ENCODE measurements at regions not wholly inside any gene's neighbourhood (a gene's known extent, or its start where the extent isn't known, plus 50 kb on each side); places are given as distances from the start of the nearest gene placed in this dataset.

GRCh38 chr13:27327633-27328032 is 57.0 kb downstream of the RASL11A start:
- no peaks in the 10 kb centered on the region for H3K4me1 ChIP-seq (ENCODE audit: insufficient read depth)
- H3K9me3 ChIP-seq = no peaks in the 10 kb centered on the region
- H3K27ac ChIP-seq = no peak overlapping the region
- 89 to 95% (median 90%) methylated on average over 5 of the region's 5 CpGs for WGBS, 3 donors
- no peaks in the 10 kb centered on the region for H3K36me3 ChIP-seq
- no peak for TF ChIP-seq CTCF (IDR thresholded peaks at IDR 0.05)
- no peak for TF ChIP-seq EP300 (IDR thresholded peaks at IDR 0.05)
- no peak overlapping the region for H3K4me3 ChIP-seq
- intact Hi-C loops (cut with DNase I) = no loop called here
- DNase-seq = no peak
- no peaks in the 10 kb centered on the region for H3K27me3 ChIP-seq

- TF ChIP-seq EP300 (IDR thresholded peaks at IDR 0.05) (no peak), POLR2A (IDR thresholded peaks at IDR 0.05) (no peak), CTCF (IDR thresholded peaks at IDR 0.05) (no peak)
- no peak for DNase-seq
- Histone ChIP-seq H3K4me1 (ENCODE audit: insufficient read depth) (no peaks in the 10 kb centered on the region), H3K4me3 (no peak overlapping the region), H3K27me3 (no peaks in the 10 kb centered on the region), H3K9me3 (no peaks in the 10 kb centered on the region), H3K27ac (no peak overlapping the region), H3K36me3 (no peaks in the 10 kb centered on the region)
- intact Hi-C loops (cut with DNase I) = no loop called here
- WGBS, 3 donors = 31 to 48% (median 36%) methylated on average over 5 of the region's 5 CpGs
Measured at GRCh38 chr13:27329210-27329609, 58.6 kb downstream of the RASL11A start.

- Histone ChIP-seq H3K4me3 (no peak overlapping the region), H3K4me1 (ENCODE audit: insufficient read depth) (no peaks in the 10 kb centered on the region), H3K9me3 (no peaks in the 10 kb centered on the region), H3K27ac (no peak overlapping the region), H3K36me3 (no peaks in the 10 kb centered on the region), H3K27me3 (no peaks in the 10 kb centered on the region)
- intact Hi-C loops (cut with DNase I) = no loop called here
- no peak for DNase-seq
- WGBS, 3 donors = 71 to 76% (median 73%) methylated on average over 13 of the region's 13 CpGs
- no peak for TF ChIP-seq POLR2A (IDR thresholded peaks at IDR 0.05)
- no peak for TF ChIP-seq CTCF (IDR thresholded peaks at IDR 0.05)
- TF ChIP-seq EP300 (IDR thresholded peaks at IDR 0.05) = no peak
Measured at GRCh38 chr13:27334774-27335435, 64.3 kb downstream of the RASL11A start.

GRCh38 chr13:27336014-27336673 is 65.5 kb downstream of the RASL11A start:
- no peaks in the 10 kb centered on the region for H3K36me3 ChIP-seq
- intact Hi-C loops (cut with DNase I) = no loop called here
- H3K4me1 ChIP-seq (ENCODE audit: insufficient read depth) = no peaks in the 10 kb centered on the region
- TF ChIP-seq CTCF (IDR thresholded peaks at IDR 0.05) (no peak), EP300 (IDR thresholded peaks at IDR 0.05) (no peak), POLR2A (IDR thresholded peaks at IDR 0.05) (no peak)
- no peak for DNase-seq
- no peaks in the 10 kb centered on the region for H3K9me3 ChIP-seq
- no peaks in the 10 kb centered on the region for H3K27me3 ChIP-seq
- H3K27ac ChIP-seq = no peak overlapping the region
- no peak overlapping the region for H3K4me3 ChIP-seq
- 59 to 61% (median 61%) methylated on average over 6 of the region's 6 CpGs for WGBS, 3 donors
